D721Med (cell line): ENCODE measurements at regions not wholly inside any gene's neighbourhood (a gene's known extent, or its start where the extent isn't known, plus 50 kb on each side); places are given as distances from the start of the nearest gene placed in this dataset.
"Not testable (repeated sequence)": the region's sequence is repeated elsewhere in the genome, so short reads cannot be mapped to it uniquely, and the experiment has no call there.

Experiments used
- DNase-seq: peaks from one replicate; pipeline ENCODE4 v3.0.0; 2011; ENCODE audit warnings: low spot score; ENCODE audit not compliant: insufficient read length
- FAIRE-seq: peaks from 2 replicates; lab custom pipeline; 2011; peaks lifted over from hg19 to GRCh38; lab: Jason Lieb, UNC
- TF ChIP-seq, protein P1 (sequence below): IDR thresholded peaks from 2 replicates; pipeline ENCODE4 v1.5.1; 2012; ENCODE audit warnings: mild to moderate bottlenecking, control low read depth; ENCODE audit not compliant: insufficient read depth; ENCODE audit errors: missing control alignments

DNA sequence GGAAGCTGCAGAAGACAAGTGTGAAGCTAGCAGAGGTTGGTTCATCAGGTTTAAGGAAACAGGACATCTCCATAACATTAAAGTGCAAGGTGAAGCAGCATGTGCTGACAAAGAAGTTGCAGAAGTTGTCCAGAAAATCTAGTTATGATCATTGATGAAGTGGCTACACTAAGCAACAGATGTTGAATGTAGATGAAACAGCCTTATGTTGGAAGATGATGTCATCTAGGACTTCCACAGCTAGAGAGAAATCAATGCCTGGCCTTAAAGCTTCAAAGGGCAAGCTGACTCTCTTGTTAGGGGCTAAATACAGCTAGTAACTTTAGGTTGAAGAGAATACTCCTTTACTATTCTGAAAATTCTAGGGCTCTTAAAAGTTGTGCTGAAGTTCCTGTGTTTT is 340.2 kb upstream of the SOX9 start:
- no peak for FAIRE-seq

DNA sequence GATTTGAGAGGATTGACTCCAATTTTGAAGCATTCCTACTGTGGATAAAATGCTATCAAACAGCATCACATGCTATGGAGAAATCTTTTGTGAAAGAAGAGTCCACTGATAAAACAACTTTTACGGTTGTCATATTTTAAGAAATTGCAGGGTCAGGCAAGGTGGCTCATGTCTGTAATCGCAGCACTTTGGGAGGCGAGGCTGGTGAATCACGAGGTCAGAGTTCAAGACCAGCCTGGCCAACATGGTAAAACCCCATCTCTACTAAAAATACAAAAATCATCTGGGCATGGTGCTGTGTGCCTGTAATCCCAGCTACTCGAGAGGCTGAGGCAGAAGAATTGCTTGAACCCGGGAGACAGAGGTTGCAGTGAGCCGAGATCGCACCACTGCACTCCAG is 338.8 kb upstream of the SOX9 start:
- not testable (repeated sequence) for FAIRE-seq, DNase-seq

More for the DNA sequence above, 340.2 kb upstream of the SOX9 start:
- TF ChIP-seq, protein P1, sequence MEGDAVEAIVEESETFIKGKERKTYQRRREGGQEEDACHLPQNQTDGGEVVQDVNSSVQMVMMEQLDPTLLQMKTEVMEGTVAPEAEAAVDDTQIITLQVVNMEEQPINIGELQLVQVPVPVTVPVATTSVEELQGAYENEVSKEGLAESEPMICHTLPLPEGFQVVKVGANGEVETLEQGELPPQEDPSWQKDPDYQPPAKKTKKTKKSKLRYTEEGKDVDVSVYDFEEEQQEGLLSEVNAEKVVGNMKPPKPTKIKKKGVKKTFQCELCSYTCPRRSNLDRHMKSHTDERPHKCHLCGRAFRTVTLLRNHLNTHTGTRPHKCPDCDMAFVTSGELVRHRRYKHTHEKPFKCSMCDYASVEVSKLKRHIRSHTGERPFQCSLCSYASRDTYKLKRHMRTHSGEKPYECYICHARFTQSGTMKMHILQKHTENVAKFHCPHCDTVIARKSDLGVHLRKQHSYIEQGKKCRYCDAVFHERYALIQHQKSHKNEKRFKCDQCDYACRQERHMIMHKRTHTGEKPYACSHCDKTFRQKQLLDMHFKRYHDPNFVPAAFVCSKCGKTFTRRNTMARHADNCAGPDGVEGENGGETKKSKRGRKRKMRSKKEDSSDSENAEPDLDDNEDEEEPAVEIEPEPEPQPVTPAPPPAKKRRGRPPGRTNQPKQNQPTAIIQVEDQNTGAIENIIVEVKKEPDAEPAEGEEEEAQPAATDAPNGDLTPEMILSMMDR: no peak
- no peak for DNase-seq

DNA sequence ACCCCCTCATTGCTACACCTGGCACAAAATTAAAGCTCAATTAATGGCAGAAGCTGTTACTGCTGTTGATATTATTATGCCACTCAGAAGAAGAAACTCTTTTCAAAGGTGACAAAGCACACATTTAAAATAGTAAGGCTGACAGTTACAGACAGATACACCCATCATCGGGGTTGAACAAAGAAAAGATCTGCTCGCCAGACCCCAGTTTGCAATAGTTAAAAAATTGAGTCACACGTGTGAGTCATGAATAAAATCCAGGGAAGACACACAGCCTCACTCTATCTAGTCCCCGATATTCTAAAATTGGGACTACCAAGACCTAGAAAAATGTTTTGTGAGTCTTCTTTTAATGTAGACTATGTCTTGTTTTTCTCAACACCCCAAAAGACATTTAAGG is 330.0 kb upstream of the SOX9 start:
- FAIRE-seq (no peak), DNase-seq (no peak)
- TF ChIP-seq, protein P1: no peak

DNA sequence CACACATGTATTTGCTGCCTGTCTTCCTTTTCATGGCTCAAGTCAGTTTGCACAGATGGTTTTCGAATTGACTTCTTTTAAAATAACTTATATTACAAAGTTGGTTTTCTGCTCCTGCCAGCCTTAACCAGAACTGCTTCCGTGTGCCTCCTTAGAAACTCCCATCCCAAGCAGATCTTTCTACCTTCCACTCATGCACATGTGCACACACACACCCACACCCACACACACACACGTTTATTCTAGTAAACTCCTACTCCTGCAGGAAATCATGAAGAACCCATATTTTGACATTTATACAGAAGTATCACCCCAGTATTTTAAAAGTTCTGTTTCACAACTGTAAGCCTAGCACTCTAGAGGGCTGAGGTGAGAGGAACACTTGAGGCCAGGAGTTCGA is 329.5 kb upstream of the SOX9 start:
- TF ChIP-seq, protein P1: no peak
- FAIRE-seq (no peak), DNase-seq (no peak)

DNA sequence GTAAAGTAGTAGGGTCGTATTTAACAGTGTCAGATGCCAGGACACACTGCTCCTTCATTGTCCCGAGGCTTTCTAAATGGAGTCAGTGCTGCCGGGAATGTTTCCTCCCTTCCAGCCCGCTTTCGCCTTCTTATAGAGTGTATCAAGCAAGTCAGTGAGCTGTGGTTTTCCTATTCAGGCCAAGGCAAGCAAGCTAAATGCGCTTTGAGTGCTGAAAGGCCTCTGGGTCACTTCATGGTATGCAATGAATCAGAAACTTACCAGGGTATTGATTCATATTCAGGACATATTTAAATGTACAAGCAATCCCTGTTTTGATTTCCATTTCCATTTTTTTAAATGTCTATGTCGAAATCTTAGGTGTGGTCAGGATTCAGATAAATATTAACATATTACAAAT is 327.9 kb upstream of the SOX9 start:
- TF ChIP-seq, protein P1: no peak
- FAIRE-seq (no peak), DNase-seq (no peak)

DNA sequence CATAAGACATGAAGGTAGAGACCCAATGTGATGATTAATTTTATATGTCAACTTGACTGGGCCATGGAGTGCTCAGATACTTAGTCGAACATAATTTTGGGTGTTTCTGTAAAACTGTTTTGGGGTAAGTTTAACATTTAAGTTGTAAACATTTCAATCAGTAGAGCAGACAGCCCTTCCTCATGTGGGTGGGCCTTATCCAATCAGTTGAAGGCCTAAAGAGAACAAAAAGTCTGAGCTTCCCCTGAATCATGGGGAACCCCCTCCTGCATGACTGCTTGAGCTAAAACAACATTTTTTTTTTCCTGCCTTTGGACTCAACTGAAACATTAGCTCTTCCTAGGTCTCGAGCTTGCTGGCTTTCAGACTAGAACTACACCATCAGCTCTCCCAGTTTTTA is 327.3 kb upstream of the SOX9 start:
- TF ChIP-seq, protein P1: no peak
- no peak for FAIRE-seq
- no peak for DNase-seq

DNA sequence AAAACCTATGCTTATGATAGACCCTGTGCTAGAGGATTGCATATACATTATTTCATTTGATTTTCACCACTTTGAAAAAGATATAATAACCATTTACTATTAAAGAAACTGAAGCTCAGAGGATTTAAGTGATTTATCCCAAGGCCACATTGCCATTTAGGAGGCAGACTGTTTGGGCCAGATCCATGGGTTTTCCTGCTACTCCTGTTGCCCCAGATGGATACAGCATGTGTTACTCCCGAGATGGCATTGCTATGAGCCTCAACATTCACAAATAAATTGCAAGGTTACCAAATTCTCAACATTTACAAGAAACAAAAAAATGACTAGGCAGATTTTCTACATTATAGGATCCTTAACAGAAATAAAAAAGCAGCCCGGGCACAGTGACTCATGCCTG is 322.1 kb upstream of the SOX9 start:
- FAIRE-seq (no peak), DNase-seq (no peak)
- TF ChIP-seq, protein P1: no peak

DNA sequence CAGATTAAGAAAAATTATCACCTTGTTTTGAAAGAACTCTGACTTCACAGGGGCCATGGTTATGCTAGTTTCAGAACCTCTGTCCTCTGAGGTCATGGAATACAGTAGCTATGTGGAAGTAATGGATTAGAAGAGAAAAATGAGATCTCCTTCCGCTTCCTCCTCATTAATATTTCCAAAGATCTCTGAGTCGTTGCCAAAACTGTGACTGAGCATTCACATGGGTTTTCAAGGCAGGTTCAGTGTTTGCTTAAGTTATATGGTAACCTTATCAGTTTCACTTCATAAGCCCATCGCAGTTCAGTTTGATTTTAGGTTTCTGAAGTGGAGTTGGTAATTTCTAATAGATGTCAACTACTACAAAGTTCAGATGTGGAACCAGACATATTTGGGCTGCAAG is 321.2 kb upstream of the SOX9 start:
- no peak for FAIRE-seq
- no peak for DNase-seq
- TF ChIP-seq, protein P1: no peak
